ENCODE measurements at regions not wholly inside any gene's neighbourhood (a gene's known extent, or its start where the extent isn't known, plus 50 kb on each side); places are given as distances from the start of the nearest gene placed in this dataset.

GRCh38 chr6:30396833-30397479 lies 52.0 kb downstream of the RPP21 start:
- DNase-seq: peak; percentile 90

- no peak for DNase-seq
These were observed 52.7 kb downstream of the RPP21 start for GRCh38 chr6:30397697-30398096.

- DNase-seq: no peak
These were observed 54.6 kb downstream of the RPP21 start for GRCh38 chr6:30399390-30400058.

- DNase-seq: no peak
These were observed 61.0 kb downstream of the RPP21 start for GRCh38 chr6:30405934-30406333.

- no peak for DNase-seq
These were observed 64.2 kb downstream of the RPP21 start for GRCh38 chr6:30409184-30409583.

GRCh38 chr6:30411515-30412207 lies 66.7 kb downstream of the RPP21 start:
- peak; percentile 67 for DNase-seq

- no peak for DNase-seq
These were observed 70.9 kb upstream of the HLA-E start for GRCh38 chr6:30418448-30418847.

- no peak for DNase-seq
These were observed 64.8 kb upstream of the HLA-E start for GRCh38 chr6:30424549-30424948.

All from stimulated activated CD4-positive, alpha-beta T cell treated with anti-CD3 and anti-CD28 coated beads, Interleukin-4, amount 100 ng/mL, for 24 hours (primary cell).